ENCODE measurements at regions not wholly inside any gene's neighbourhood (a gene's known extent, or its start where the extent isn't known, plus 50 kb on each side); places are given as distances from the start of the nearest gene placed in this dataset.

DNA sequence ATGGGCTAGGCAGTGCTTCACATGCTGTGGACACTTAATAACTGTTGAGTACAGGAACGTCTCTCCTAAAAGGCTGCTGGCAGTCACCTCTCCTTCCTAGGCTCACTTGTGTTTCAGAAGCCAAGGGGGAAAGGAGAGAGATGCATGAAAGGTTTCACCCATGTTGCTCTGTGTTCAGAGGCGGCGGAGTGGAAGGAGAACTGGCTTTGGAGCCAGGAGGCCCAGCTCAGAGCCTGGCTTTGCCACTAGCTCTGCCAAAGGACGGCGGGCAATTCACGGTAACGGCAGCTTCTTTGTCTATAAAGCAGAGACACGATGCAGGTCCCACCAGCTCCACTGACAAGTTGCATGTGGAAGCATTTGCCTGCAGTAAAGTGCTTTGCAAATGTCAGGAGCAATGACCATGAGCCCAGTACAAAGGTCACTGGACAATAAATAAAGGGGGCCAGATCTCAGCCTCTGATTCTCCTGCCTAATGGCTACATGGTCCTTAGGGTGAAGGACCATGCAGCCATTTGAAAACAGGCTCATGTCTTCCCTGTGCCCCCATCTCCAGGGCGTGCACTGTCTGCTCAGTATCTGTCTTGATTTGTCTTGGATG lies 171.7 kb upstream of the TLE3 start:
- DNase-seq, result no peak

DNA sequence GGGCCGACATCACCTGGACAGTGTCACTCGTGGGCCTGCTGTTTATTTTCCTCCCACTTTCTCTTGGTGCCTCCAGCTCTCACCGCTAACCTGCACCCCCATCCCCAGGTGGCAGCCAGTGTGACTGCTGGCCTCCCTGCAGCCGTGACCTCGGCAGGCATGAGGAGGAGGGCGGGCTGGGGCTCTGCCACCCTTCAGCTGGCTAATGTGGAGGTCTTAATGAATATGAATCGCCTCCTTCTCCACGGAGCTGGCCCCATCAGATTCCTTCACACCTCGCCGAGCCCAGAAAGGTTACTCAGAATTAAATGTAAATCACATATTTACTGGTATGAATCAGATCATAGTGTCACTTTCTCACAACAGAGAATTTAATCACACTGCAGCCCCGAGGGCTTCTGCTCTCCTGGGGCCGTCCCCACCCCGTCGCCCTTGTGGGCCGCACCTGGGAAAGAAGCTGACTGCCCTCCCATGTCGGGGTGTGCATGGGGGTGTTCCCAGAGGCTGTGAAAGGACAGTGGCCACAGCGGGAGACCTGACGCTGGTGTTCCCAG lies 171.1 kb upstream of the TLE3 start:
- no peak for DNase-seq

DNA sequence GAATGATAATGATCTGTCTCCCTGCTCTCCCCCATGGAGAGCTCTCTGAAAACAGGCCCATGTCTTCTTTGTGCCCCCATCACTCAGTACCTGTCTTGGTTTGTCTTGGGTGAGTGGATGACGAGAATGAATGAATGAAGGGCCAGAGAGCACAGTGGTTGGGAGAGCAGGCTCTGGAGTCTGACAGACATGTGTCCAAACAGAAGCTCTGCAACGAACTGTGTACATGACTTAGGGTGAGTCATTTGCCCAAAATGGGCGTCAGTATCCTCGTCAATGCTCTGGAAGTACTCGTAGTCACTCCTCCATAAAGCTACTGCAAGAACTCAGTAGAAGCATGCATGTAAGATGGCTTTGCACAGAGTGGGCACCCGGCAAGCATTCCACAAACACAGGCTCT lies 170.2 kb upstream of the TLE3 start:
- DNase-seq, result no peak

DNA sequence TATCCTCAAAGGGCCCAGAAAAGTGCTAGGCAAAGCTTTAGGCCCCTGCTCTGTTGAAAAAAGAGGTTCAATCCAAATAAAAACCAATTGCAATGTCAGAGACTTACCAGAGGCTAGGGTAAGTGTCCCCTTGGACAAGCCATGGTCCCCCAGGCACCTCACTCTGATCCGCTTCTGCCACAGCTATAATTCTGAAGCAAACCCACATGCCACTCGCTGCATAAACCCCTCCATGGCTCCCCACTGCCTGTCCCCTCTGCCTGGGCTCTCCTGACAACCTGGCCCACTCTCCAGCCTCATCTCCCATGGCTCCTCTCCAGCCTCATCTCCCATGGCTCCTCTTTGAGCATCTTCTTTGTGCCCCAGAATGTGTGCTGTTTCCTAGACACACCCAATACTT lies 169.6 kb upstream of the TLE3 start:
- DNase-seq, result no peak

DNA sequence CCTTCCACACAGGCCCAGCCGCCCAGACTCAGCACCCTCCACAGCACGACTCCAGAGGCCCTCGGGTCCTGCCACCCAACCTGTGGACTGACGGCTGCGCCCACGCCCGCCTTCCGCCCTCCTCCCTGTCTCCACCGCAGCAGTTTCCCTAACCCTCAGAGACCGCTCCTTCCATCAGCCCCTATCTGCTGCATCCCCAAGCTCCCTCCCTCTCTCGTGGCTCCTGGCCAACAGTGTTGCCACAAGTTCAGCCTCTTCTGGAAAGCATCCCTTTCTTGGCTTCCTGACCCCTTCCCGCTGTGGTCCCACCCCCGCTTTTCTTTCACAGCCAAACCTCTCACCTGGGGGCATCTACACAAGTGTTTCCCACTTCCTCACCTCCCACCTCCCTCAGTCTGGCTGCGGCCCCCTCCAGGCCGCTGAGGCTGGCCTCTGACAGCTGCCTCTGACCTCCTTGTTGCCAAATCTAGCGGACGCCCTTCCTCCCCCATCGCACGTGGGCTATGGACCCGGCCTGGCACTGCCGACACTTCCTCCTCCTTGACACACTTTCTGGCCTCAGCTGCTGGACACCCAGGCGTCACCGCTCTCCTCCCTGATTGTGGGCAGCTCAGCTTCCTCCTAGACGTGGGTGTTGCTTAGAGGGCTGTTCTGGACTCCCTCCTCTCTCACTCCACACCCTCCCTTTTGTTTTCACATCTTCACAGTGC lies 168.8 kb upstream of the TLE3 start:
- DNase-seq, result no peak

DNA sequence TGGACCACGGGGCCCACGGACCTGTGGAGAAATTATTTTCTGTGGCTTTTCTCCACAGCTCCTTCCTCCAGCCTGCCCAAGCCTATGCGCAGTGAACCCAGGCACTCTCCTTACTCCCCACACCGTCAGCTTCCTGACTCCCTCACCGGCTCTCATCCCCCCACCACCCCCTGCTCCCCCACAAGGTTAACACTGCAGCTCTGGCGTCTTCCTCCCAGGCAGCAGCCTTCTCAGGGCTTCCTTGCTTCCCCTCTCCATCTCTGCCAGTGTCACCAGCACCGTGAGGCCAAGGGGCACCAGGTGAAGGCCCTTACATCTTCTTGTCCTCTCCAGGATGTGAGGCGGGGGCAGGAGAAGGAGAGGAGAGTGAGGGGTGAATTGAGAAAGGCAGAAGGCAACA lies 168.3 kb upstream of the TLE3 start:
- no peak for DNase-seq

DNA sequence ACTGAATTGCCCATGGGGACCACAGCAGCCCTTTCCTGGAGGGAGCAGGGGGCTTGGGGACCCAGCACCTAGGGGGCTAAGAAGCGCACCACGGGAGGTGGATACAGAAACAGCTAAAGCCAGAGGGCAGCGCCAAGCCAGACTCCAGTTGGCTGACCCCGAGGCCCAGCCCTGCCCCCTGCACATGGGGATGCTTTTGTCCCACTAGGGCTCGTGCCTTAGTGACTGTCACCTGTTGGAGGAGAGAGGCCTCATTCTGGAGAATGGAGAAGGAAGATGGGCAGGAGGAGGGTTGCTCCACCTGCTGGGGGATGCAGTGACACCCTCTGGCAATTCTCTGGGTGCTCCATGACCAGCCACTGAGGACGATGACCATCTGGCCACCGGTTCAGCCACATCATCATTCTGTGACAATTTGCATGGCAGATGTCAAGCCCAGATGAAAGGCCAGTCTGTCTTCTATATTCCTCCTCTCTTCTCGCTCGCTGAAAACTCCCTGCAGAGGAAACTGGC lies 167.8 kb upstream of the TLE3 start:
- DNase-seq, result no peak

DNA sequence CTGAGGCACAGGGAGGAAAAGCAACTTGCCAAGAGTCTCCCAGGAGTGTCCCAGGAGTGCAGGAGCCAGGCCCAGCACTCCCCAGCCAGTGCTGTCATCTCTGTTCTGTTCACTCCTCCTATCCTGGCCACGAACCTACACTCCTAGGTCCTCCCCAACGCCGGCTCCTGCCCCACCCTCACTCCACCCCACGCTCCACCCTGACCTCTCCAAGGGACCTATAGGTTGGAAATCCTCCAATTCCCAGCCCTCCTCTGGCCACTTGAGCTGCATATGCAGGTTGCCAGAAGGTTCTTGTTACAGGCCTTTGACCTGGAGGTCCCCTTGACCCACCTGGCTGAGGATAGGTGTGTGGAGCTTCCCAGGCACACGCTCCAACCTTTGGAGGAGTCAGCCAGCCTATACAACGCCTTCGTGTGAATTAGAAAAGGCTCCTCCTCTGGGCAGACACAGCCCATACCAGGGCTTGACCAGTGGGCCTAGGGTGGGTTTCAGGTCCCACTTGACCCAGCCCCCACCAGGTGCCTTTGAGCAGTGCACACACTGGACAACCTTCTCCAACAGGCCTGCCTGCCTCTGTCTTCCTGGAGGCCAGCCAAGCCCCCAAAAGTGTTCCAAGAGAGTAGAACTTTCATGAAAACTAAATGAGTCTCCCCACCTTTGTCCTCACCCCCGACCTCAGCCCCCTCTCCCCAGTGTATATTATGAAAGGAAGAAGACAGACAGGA lies 167.2 kb upstream of the TLE3 start:
- peak; percentile 17 for DNase-seq

DNA sequence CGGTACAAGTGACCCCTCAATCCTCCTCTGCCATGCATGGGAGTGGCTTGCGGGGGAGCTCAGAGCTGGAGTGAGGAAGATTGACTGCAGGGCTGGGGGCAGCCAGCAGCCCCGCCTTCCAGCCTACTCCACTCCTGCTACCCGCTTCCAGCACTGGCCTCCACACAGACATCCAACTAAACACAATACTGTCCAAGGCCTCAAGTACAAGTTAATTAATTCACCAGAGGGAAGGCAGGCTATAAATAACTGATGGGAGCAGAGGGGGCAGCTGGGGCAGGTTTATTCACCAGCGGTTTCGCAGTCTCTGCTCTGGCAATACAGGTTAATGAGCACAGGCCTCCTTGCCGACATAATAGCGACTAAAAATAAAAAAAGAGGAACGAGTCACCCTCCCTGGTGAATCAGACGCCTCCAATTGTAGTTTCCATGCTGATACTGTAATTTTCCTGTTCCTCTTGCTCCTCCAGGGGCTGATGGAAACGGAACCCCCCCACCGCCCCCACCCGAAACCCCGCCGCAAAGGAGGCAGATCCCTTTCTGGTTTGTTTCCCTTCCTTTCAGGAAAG lies 166.4 kb upstream of the TLE3 start:
- peak; percentile 71 for DNase-seq

DNA sequence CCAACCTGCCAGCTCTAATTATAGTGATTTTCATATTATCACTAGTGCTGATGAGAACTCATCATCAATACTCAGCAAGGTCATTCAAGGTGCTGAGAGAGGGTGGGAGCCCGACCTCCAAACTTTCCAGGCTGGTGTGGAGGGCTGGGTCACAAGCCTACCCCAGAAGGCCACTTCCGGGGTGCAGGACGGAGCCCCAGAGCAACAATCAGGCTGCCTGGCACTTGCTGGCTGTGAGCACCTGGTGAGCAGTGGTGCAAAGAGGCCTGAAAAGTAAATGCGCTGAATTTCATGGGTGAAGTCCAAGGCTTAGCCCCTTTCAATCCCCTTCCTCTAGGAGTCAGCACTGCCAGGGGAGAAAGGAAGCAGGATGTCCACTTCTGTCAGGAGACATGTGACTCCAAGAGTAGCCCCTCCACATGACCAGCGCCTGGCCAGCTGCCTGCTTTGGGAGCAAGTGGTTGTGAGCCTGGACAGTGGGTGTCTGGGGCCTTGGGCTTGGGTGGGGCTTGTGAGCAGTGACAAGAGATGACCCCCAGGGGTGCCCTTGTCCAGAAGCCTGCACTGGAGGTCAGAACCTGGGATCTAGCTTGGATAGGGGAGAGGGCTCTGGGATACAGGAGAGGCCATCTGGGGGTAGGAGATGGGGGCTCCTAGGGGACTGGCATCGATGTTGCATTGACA lies 165.0 kb upstream of the TLE3 start:
- DNase-seq, result no peak

DNA sequence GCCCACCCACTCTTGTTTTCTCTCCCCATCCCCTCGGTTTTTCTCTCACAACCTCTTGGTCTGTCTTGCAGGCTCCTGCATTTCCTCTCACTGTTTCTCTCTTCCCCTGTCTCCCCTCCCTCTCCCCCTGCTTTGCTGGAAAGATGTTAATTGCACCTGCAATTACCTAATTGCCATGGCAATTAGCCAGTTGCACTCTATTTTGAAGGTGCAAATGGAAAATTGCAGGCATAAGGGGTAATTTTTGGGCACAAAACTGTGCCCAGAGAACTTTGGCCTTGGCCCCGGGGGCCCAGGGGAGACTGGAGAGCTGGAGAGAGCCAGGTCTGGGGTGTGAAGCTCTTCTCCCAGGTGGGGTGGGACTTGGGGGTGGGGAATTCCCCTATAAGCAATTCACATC lies 164.5 kb upstream of the TLE3 start:
- no peak for DNase-seq

DNA sequence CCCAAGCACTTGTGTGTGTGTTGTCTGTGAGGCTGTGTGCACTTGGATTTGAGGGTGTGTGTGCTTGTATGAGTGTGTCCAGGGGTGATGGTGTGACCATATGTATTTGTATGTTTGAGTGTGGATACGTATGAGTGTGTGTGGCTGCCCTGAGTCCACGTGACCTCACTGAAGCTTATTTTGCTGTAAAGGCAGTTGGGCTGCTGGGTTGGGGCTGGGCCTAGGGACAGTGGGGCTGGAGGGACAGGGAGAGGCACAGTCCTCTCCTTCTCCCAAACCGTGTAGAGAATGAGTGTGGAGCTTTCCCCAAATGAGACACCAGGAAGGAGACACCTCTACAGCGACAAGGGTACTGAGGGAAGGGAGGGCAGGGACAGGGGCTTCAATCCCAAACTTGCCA lies 163.4 kb upstream of the TLE3 start:
- DNase-seq, result no peak

DNA sequence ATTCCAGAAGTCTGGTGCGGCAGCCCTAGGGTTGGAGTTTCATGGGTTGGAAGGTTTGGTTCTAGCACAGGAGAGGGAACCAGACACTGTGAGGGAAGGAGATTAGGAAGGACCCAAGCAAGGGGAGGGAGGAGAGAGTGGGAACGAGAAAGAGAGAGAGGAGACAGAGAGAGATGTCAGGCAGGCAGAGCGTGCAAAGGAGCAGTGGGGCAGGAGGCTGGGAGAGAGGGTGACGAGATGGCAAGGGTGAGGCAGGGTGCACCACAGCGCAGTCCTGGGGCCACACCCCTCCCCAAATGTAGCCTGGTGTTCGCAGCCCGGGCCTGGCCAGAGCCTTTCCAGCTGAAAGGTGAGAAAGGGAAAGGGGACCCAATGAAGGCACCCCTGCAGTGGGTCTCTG lies 162.9 kb upstream of the TLE3 start:
- no peak for DNase-seq

DNA sequence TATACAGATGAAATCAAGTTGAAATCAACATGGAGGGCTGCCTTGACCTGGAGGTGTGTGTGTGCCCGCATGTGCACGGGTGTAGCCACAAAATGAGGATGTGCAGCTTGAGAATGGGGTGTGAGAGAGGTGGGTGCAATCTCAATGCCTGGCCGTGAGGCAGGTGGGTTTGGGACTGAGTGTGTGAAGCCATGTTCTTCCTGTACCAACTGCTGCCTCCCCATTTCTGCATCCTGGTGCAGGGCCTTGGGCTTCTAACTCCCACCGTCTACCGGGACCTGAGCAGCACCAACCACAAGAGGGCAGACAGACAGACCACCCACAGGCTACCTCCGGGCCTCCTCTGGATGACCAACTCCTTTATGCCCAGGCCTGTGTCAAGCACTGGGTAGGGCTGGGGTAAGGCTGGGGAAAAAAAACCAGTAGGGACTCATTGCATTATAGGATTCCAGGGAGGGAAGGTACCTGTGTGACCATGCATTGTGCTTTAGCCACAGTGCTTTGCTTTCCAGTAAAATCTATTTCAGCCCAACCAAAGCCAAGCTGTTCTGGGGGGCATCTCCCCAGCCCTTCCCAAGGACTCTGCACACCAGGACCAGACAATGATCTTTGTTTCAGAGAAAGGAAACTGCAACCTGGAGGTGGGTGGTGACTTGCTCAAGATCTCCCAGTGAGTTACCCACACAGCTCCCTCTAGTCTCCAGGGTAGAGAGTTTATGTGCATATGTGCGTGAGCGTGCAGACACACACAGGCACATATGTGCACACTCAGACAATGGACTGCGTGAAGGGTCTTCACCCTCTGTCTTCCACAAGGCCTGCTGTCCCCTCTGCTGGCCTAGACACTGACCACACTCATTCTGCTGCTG lies 162.2 kb upstream of the TLE3 start:
- DNase-seq, result no peak

DNA sequence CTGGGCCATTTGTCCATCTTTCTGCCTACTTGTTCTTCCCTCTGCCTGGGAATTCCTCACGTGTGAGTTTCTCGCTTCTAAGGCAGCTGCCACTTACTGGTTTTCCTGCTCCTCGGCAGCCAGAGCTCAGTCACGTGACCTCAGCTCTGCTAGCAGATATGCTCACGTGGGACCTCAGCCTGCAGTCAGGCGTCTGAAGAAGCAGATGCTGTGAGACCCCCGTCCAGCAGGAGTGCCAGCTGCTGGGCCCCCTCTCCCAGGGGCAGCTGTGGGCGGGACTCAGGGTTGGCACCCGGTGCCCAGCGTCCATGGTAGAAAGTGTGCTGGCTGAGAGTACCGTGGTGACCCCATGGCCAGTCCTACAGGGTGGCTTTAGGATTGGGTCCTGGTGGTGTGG lies 161.3 kb upstream of the TLE3 start:
- DNase-seq, result peak; percentile 59

DNA sequence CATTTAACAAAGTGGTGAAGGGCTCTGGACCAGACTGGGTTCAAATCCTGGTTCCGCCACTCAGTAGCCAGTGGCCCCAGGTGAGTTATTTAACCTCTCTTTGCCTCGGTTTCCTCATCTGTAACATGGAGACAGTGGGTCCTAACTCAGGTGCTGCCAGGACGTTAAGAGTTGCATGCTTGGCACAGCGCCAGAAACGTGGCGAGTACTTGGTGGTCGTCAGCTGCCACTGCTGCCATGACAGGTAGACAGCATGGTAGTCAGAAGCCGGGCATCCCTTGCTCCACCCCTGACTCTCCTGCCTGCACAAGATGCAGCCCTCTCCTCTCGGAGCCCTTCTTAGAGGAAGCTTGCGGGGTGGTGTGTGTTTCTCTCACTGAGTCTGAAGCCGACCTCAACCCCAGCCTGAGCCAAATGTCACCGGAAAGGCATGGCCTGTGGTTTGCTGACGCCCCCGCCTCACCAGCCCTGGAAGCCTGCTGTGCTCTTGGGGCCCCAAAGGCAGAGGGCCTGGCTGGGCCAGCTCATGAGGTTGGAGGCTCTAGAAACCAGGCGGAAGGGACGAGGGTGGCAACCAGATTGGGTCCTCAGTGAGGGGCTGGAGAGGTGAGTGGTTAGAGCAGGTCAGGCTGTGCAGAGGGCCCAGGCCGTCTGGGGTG lies 160.8 kb upstream of the TLE3 start:
- DNase-seq, result no peak

DNA sequence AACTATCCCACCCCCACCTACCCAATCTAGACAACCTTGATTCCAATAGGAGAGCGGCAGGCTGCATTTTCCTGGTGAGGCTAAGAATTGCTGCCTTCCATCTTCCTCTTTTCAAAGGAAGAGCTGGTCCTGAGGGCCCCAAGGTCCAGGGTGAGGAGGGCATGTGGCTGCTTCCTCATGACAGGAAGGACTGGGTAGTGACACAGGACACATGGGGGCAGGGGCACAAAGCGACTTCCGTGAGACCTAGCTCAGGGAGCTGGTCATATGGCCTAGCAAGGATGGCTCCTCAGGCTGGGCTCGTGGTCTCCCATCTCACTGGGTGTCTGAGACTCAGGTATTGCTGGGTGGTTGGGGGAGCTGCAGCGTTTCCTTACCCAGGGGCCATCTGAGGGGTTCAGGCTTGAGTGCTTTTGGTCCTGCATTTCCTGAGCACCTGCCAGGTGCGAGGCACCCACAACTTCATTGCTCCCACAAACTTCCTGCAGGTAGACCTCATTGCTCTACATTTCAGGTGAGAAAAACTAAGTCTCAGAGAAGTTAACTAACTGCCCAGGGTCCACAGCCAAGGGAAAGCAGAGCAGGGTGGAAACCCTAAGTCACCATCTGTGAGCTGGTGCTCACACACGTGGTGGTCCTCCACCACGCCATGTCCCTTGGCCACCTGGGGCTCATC lies 160.0 kb upstream of the TLE3 start:
- DNase-seq, result no peak

DNA sequence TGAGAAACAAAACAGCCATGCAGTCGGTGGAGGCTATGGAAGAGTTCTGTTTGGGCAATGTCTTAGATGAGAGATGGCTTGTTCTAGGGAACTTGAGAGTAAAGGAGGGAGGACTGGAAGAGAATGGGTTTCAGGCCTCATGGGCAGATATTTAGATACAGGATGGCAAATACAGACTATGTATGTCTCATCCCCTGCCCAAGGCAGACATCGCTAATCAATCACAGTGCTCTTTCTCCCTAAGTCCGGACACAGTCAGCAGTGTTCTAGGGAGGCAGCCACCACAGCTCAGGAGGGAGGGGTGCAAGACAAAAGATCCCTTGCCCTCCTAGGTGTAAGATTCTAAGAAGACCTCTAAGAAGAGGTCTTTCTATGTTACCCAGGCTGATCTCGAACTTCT lies 159.3 kb upstream of the TLE3 start:
- DNase-seq, result no peak

DNA sequence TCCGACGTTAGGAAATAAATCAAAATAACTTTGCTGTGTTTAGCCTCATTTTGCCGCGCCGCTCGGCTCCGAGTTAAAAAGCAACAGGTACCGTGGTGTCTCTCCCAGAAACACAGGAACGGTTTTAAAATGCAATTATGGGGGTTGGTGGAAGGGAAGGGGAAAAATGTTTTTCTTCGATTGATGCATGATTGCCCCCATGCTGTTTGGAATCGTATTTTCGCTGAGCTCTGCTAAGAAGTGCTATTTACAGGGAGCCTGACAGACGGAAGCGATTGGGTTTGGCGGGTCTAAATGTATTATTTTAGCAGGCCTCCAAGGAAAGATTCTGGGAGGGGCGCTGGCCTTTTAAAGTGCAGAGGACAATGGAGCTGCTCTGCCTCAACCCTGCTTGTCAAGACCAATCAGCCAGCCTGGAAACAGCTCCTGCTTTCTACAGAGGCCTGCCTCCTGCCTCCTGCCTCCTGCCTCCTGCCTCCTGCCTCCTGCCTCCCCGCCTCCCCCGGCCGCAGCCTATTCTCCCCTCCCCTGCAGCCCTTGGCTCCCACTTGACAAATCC lies 156.7 kb upstream of the TLE3 start:
- DNase-seq, result peak; percentile 7

DNA sequence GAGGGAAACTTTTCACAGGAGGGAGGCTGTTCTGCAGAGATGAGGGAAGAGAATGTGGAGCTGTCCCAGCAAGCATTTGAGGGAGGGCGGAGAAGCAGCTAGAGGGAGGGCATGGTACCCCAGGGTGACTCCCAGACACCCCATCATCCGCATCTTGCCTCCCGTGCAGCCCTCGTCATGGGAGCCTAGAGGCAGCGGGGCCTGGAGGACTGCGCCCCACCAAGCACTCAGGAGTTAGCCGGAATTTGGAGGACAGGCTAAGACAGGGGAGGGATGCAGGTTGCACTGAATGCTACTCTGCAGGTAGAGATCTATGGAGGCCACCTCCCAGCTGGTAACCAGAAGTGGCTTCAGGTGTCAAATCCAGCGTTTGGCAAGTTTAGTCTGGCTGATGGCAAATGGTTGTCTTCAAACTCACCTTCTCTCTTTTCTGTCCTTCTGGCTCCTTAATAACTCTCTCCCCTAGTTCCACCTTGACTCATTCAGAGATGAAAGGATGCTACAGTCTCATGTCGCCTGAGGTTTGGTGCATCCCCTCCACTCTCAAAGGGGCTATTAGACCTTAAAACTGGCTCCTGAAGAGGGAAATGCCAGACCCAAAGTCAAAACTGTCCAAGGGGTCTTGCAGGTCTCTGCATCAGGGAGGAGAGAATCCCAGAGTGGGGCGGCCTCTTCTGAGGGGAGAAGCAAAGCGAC lies 155.9 kb upstream of the TLE3 start:
- no peak for DNase-seq
